HG03175 (cell line): ENCODE measurements at regions not wholly inside any gene's neighbourhood (a gene's known extent, or its start where the extent isn't known, plus 50 kb on each side); places are given as distances from the start of the nearest gene placed in this dataset.
"Not testable (repeated sequence)": the region's sequence is repeated elsewhere in the genome, so short reads cannot be mapped to it uniquely, and the experiment has no call there.

Source experiments
- ATAC-seq: cut with Tn5 transposase; IDR thresholded peaks from one replicate; pipeline ENCODE4 v1.9.1; 2021; ENCODE audit warnings: mild to moderate bottlenecking, moderate library complexity; ENCODE audit not compliant: unreplicated experiment

DNA sequence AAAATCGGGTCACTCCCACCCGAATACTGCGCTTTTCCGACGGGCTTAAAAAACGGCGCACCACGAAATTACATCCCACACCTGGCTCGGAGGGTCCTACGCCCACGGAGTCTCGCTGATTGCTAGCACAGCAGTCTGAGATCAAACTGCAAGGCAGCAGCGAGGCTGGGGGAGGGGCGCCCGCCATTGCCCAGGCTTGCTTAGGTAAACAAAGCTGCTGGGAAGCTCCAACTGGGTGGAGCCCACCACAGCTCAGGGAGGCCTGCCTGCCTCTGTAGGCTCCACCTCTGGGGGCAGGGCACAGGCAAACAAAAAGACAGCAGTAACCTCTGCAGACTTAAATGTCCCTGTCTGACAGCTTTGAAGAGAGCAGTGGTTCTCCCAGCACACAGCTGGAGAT, 325.7 kb upstream of the PIK3R1 start:
- ATAC-seq, result not testable (repeated sequence)

- ATAC-seq, result no peak
Observed at GRCh38 chr5:67887748-67888161, 327.8 kb upstream of the PIK3R1 start.

GRCh38 chr5:67886761-67887160, 328.8 kb upstream of the PIK3R1 start:
- no peak for ATAC-seq

GRCh38 chr5:67880876-67881275, 334.7 kb upstream of the PIK3R1 start:
- no peak for ATAC-seq

DNA sequence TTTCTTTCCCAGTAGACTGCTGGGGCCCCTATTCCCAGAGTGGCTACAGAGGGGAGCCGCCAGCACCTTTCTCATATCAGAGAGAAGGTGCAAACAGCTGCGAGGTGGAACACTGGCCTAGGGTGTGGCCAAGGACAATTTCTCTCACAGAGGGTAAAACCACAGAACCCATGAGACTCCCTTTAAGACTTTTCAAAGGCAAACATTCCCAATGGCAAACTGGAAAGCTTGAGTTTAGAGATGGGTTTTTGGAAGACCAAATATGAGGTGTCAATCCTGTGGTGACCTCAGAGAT, 335.1 kb upstream of the PIK3R1 start:
- no peak for ATAC-seq

GRCh38 chr5:67879620-67880510, 335.7 kb upstream of the PIK3R1 start:
- no peak for ATAC-seq

GRCh38 chr5:67878933-67879332, 336.6 kb upstream of the PIK3R1 start:
- ATAC-seq, result no peak

GRCh38 chr5:67876371-67876770, 339.2 kb upstream of the PIK3R1 start:
- ATAC-seq, result no peak

GRCh38 chr5:67875601-67876000, 340.0 kb upstream of the PIK3R1 start:
- no peak for ATAC-seq

DNA sequence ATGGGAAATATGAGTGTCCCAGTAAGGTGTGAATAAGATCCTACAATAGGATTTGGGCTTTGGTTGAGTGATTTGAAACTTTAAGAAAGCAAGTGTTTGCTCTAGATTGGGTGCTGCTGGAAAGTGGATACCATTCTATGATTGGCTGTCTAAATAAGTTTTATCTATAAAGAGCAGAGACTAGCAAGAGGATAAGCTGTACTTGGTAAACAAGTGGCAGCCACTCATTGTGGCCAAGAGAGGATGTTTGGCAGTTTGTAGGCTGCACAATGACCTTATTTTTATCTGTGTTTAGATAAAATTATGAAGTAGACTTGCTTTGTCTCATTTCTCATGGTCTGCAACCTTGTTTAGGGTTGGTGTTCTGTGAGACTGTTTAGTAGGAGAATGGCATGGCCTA, 341.6 kb upstream of the PIK3R1 start:
- ATAC-seq, result no peak

DNA sequence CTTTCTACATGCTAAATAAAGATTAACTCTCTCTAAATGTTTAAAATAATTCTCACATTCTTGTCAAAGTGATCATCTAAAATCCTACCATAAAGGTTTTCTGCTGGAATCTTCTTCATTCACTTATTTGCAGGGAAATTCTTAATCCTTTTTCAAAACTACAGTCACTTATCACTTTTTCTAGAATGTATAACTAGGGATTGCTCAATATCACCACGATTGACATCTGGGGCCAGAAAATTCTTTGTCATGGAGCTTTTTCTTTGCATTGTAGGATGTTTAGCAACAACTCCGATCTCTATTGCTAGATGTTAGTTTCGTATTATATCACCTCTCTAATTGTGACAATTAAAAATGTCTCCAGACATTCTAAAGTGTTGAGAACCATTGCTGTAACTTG, 344.9 kb upstream of the PIK3R1 start:
- no peak for ATAC-seq

DNA sequence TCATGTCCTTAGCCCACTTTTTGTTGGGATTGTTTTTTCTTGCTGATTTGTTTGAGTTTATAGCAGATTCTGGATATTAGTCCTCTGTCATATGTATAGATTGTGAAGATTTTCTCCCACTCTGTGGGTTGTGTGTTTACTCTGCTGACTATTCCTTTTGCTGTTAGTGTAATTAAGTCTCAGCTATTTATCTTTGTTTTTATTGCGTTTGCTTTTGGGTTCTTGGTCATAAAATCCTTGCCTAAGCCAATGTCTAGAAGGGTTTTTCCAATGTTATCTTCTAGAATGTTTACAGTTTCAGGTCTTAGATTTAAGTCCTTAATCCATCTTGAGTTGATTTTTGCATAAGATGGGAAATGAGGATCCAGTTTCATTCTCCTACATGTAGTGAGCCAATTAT, 351.2 kb upstream of the PIK3R1 start:
- not testable (repeated sequence) for ATAC-seq

- ATAC-seq, result no peak
Observed at GRCh38 chr5:67858471-67859031, 357.0 kb upstream of the PIK3R1 start.

DNA sequence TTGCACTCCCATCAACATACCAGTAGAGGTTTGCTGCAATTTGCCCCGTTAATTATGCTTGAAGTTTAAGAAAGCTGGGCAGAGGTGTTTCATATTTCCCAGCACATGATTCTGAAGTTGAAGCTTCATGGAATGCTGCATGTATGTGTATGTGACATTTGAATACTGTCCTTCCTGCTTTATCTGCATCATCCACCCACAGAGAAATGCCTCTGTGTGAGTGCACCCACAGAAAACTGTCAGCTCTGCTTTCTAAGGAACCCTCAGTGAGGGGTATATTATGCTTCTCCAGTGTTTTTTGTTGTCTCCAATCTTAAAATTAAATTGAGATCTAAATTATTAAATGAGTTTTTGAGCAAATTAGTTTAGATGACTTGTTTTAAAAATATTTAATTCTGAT, 358.1 kb upstream of the PIK3R1 start:
- ATAC-seq, result no peak

DNA sequence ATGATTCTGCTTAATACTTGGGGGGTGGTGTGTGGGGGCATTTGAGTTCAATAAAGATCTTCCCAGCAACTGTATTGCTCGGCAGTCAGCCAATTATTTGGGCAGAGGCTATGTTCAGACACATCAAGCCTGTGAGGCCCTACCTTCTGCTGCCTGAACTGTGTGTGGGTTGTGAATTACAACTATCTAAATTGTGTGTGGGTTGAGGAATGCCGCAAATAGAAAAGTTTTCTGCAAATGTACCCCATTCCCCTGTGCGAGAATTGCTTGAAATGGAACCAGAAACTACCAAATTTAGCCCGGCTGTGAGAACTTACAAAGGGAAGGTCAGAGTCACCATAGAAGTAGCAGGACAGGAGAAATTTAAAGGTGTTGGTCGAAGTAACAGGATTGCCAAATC, 360.0 kb upstream of the PIK3R1 start:
- ATAC-seq, result no peak

DNA sequence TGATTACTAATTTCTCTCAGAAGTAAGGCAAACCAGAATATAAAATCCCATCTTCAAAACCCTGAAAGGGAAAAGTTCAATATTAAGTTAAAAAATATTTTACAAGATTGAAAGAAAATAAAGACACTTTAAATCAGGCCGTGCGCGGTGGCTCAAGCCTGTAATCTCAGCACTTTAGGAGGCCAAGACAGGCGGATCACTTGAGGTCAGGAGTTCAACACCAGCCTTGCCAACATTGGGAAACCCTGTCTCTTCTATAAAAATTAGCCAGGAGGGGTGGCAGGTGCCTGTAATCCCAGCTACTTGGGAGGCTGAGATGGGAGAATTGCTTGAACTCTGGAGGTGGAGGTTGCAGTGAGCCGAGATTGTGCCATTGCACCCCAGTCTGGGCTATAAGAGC, 364.6 kb upstream of the PIK3R1 start:
- ATAC-seq, result not testable (repeated sequence)

- ATAC-seq, result no peak
Observed at GRCh38 chr5:67844924-67845323, 370.6 kb upstream of the PIK3R1 start.

- no peak for ATAC-seq
Observed at GRCh38 chr5:67842806-67843205, 372.8 kb upstream of the PIK3R1 start.

DNA sequence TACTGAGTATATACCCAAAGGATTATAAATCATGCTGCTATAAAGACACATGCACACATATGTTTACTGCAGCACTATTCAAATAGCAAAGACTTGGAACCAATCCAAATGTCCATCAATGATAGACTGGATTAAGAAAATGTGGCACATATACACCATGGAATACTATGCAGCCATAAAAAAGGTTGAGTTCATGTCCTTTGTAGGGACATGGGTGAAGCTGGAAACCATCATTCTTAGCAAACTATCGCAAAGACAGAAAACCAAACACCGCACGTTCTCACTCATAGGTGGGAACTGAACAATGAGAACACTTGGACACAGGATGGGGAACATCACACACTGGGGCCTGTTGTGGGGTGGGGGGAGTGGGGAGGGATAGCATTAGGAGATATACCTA, 378.3 kb upstream of the PIK3R1 start:
- not testable (repeated sequence) for ATAC-seq

GRCh38 chr5:67836496-67836895, 379.1 kb upstream of the PIK3R1 start:
- not testable (repeated sequence) for ATAC-seq

GRCh38 chr5:67831048-67831447, 384.5 kb upstream of the PIK3R1 start:
- ATAC-seq, result no peak

- no peak for ATAC-seq
Observed at GRCh38 chr5:67827541-67827940, 388.0 kb upstream of the PIK3R1 start.

- ATAC-seq, result no peak
Observed at GRCh38 chr5:67824852-67825251, 390.7 kb upstream of the PIK3R1 start.
